K562 (cell line): ENCODE measurements at regions not wholly inside any gene's neighbourhood (a gene's known extent, or its start where the extent isn't known, plus 50 kb on each side); places are given as distances from the start of the nearest gene placed in this dataset.

Experiments used
- ATAC-seq: fragments of 200-7000 bp; cut with Tn5 transposase; 3 replicates; pipeline ENCODE4 v1.9.1; 2020; ENCODE audit warnings: moderate library complexity
- BruUV-seq: library from RNA; stranded (reverse); fragments of 400-500 nt; replicated peaks from 2 replicates; lab custom pipeline; 2021; lab: Mats Ljungman, UMichigan
- CTCF ChIA-PET: fragments of 300-600 bp; formaldehyde crosslinking; extraction: SDS; loops from one replicate; lab custom pipeline; 2021; ENCODE audit warnings: low intra/inter-chr PET ratio; lab: Yijun Ruan, JAX
- POLR2A ChIA-PET: fragments of 300-600, 350-650 bp; sonication (Branson Sonifier 250); formaldehyde crosslinking; extraction: SDS; loops from one replicate; lab custom pipeline; 2021; ENCODE audit warnings: antibody characterized with exemption, inconsistent platforms; lab: Yijun Ruan, JAX
- DNase-seq, 4 experiments: peaks; one replicate each; pipeline versions ENCODE4 v3.0.0 to v3.0.0-alpha.2; 2011 to 2018; ENCODE audit warnings: low spot score in 3 of 4, mixed read lengths in 3 of 4; ENCODE audit errors: extremely low read depth in 1 of 4
- FAIRE-seq: peaks from 2 replicates; lab custom pipeline; 2011; peaks lifted over from hg19 to GRCh38; lab: Jason Lieb, UNC
- H2AFZ ChIP-seq: 2 replicates; pipeline ENCODE4 v1.6.0; 2011; ENCODE audit warnings: low read depth, low read length, control low read depth, inconsistent platforms
- H3K27ac ChIP-seq: fragments of 200-600 bp; 3 replicates; pipeline ENCODE4 v1.8.0; 2011; ENCODE audit warnings: low read depth, mild to moderate bottlenecking, control low read depth, inconsistent platforms, low read length, moderate library complexity, mixed read lengths; ENCODE audit errors: extremely low read depth
- H3K27me3 ChIP-seq, 2 experiments: fragments of 300-600 bp in 1 of 2; 2 replicates in 1 of 2; 3 replicates in 1 of 2; pipeline versions ENCODE4 v1.6.0 to v1.8.0; 2011; ENCODE audit warnings: inconsistent platforms in 2 of 2, low read length in 2 of 2, mild to moderate bottlenecking in 1 of 2, mixed read lengths in 1 of 2, moderate library complexity in 1 of 2; ENCODE audit not compliant: control insufficient read depth in 2 of 2, insufficient read depth in 2 of 2
- H3K36me3 ChIP-seq: fragments of 300-600 bp; 3 replicates; pipeline ENCODE4 v1.8.0; 2011; ENCODE audit warnings: mild to moderate bottlenecking, low read length, inconsistent platforms; ENCODE audit not compliant: control insufficient read depth, insufficient read depth
- H3K4me1 ChIP-seq, 2 experiments: fragments of 200-600 bp in 1 of 2; replicated peaks in 1 of 2; 2 replicates in 1 of 2; 3 replicates in 1 of 2; pipeline versions ENCODE4 v1.5.1 to v1.8.0; 2011; ENCODE audit warnings: inconsistent platforms in 2 of 2, low read length in 2 of 2, mild to moderate bottlenecking in 1 of 2, mixed read lengths in 1 of 2, moderate library complexity in 1 of 2; ENCODE audit not compliant: control insufficient read depth in 2 of 2, insufficient read depth in 2 of 2
- H3K4me2 ChIP-seq: 2 replicates; pipeline ENCODE4 v1.6.1; 2011; ENCODE audit warnings: low read length, control low read depth, inconsistent platforms, mixed read lengths; ENCODE audit not compliant: insufficient read depth
- H3K4me3 ChIP-seq: fragments of 200-600 bp; sonication (generic), shearing (Covaris generic); 2 replicates; pipeline ENCODE4 v1.5.1; 2016; ENCODE audit warnings: control low read depth, inconsistent platforms
- H3K79me2 ChIP-seq: fragments of 200-600 bp; 3 replicates; pipeline ENCODE4 v1.8.0; 2011; ENCODE audit warnings: low read length, inconsistent platforms; ENCODE audit not compliant: control insufficient read depth, insufficient read depth
- H3K9ac ChIP-seq, 2 experiments: 2 replicates each; pipeline versions ENCODE4 v1.6.0 to v1.6.1; 2011; ENCODE audit warnings: low read depth in 2 of 2, low read length in 2 of 2, control low read depth in 1 of 2, inconsistent platforms in 1 of 2, mild to moderate bottlenecking in 1 of 2, mixed read lengths in 1 of 2; ENCODE audit not compliant: insufficient read depth in 1 of 2
- H3K9me1 ChIP-seq: one replicate; pipeline ENCODE4 v1.6.0; 2011; ENCODE audit warnings: inconsistent platforms, mild to moderate bottlenecking, low read length, moderate library complexity; ENCODE audit not compliant: control insufficient read depth, insufficient read depth
- H3K9me3 ChIP-seq: replicated peaks from 2 replicates; pipeline ENCODE4 v1.5.1; 2011; ENCODE audit warnings: low read depth, low read length, inconsistent platforms; ENCODE audit not compliant: control insufficient read depth, insufficient read depth
- H4K20me1 ChIP-seq: replicated peaks from 2 replicates; pipeline ENCODE4 v1.6.1; 2011; ENCODE audit warnings: low read length, inconsistent platforms, mixed read lengths; ENCODE audit not compliant: control insufficient read depth, insufficient read depth
- RAD51 ChIP-seq: fragments of 450-650 bp; IDR thresholded peaks from 2 replicates; pipeline ENCODE4 v1.7.1; 2016; ENCODE audit warnings: low read depth, mild to moderate bottlenecking, borderline replicate concordance
- TFE3 ChIP-seq: fragments of 450-650 bp; formaldehyde crosslinking; IDR thresholded peaks from 2 replicates; pipeline ENCODE4 v1.4.0; 2020; ENCODE audit warnings: mild to moderate bottlenecking, mixed read lengths
- TOE1 ChIP-seq, 2 experiments: fragments of 450-650 bp in 1 of 2; sonication (generic) in 1 of 2; formaldehyde crosslinking in 1 of 2; IDR thresholded peaks; 2 replicates each; pipeline versions ENCODE4 v1.7.1 to v1.8.0; 2016 to 2022; ENCODE audit warnings: borderline replicate concordance in 2 of 2, mild to moderate bottlenecking in 2 of 2, antibody characterized with exemption in 1 of 2, inconsistent platforms in 1 of 2, low read depth in 1 of 2, missing genetic modification reagents in 1 of 2, moderate library complexity in 1 of 2
- USF2 ChIP-seq: sonication (generic); formaldehyde crosslinking; IDR thresholded peaks from 2 replicates; pipeline ENCODE4 v1.5.0; 2020; ENCODE audit warnings: missing genetic modification reagents
- WGBS: fragments of 100-300 bp; shearing (Covaris generic); methylation state at CpG from one replicate; pipeline ENCODE4 v1.1.6; 2016; ENCODE audit warnings: low coverage, mixed read lengths; ENCODE audit not compliant: insufficient coverage; ENCODE audit errors: missing lambda C conversion rate; 5-methylcytosine and 5-hydroxymethylcytosine counted together
- in situ Hi-C: fragments of 300-500 bp; cut with MboI; formaldehyde crosslinking; loops from 4 replicates; pipeline ENCODE4 v1.15.0; 2018; ENCODE audit warnings: inconsistent platforms, mixed read lengths
- intact Hi-C: fragments of 100-400 bp; cut with micrococcal nuclease; formaldehyde crosslinking; loops from 2 replicates; pipeline ENCODE4 v1.14.2; 2022
- TF ChIP-seq, protein P1 (sequence below): IDR thresholded peaks from 2 replicates; pipeline ENCODE4 v1.6.1; 2014; ENCODE audit warnings: antibody characterized with exemption

- POLR2A ChIA-PET = interaction anchor here (0.6 kb wide), 1 partner anchor 27 kb away, joined by 3 read pairs; no protein-coding TSS in a partner anchor
- in situ Hi-C loops (no loop called here), intact Hi-C loops (no loop called here)
- no peaks in the 10 kb centered on the region for H4K20me1 ChIP-seq
- no peaks in the 10 kb centered on the region for H3K9me1 ChIP-seq
- no peak for ATAC-seq
- whole genome bisulfite sequencing = 0% methylated on average over 1 of the region's 1 CpG
- H3K4me2 ChIP-seq = no peak overlapping the region
- no peaks in the 10 kb centered on the region for H3K27me3 ChIP-seq
- FAIRE-seq = no peak
- no peaks in the 10 kb centered on the region for H3K79me2 ChIP-seq
- TF ChIP-seq RAD51 (peak; percentile 73), USF2 (peak; percentile 48), TOE1 (IDR thresholded peaks at IDR 0.05; ENCODE audit: borderline replicate concordance) (peak; percentile 72; the same call in 1 of the 2 replicates), TOE1 (CRISPR knock-in tag; IDR thresholded peaks at IDR 0.05; ENCODE audit: borderline replicate concordance, low read depth) (no peak), TFE3 (CRISPR knock-in tag) (peak; percentile 81)
- TF ChIP-seq, protein P1, sequence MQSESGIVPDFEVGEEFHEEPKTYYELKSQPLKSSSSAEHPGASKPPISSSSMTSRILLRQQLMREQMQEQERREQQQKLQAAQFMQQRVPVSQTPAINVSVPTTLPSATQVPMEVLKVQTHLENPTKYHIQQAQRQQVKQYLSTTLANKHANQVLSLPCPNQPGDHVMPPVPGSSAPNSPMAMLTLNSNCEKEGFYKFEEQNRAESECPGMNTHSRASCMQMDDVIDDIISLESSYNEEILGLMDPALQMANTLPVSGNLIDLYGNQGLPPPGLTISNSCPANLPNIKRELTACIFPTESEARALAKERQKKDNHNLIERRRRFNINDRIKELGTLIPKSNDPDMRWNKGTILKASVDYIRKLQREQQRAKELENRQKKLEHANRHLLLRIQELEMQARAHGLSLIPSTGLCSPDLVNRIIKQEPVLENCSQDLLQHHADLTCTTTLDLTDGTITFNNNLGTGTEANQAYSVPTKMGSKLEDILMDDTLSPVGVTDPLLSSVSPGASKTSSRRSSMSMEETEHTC = no peak
- H3K9me3 ChIP-seq = no peaks in the 10 kb centered on the region
- CTCF ChIA-PET = no interaction called here
- DNase-seq = peak; percentile 1 to 33 (median 15)
- no peak overlapping the region for H3K4me3 ChIP-seq
- BruUV-seq = no TSS peak
- H3K9ac ChIP-seq = no peak overlapping the region
- no peaks in the 10 kb centered on the region for H3K4me1 ChIP-seq
- H3K27ac ChIP-seq = no peak overlapping the region
- H2AFZ ChIP-seq = no peak overlapping the region
- no peaks in the 10 kb centered on the region for H3K36me3 ChIP-seq
Measured at GRCh38 chr22:27004434-27004833, 347.0 kb downstream of the MIAT start.
